ENCODE measurements at regions not wholly inside any gene's neighbourhood (a gene's known extent, or its start where the extent isn't known, plus 50 kb on each side); places are given as distances from the start of the nearest gene placed in this dataset.

GRCh38 chr9:84589542-84589941 is 80.0 kb upstream of the NTRK2 start:
- DNase-seq: no peak

GRCh38 chr9:84590706-84591105 is 78.8 kb upstream of the NTRK2 start:
- DNase-seq: no peak

- DNase-seq: no peak
Observed at GRCh38 chr9:84592918-84593317, 76.6 kb upstream of the NTRK2 start.

GRCh38 chr9:84593352-84593751 is 76.2 kb upstream of the NTRK2 start:
- DNase-seq: no peak

- no peak for DNase-seq
Observed at GRCh38 chr9:84597131-84597530, 72.4 kb upstream of the NTRK2 start.

GRCh38 chr9:84598921-84599636 is 70.5 kb upstream of the NTRK2 start:
- no peak for DNase-seq

- no peak for DNase-seq
Observed at GRCh38 chr9:84600739-84601138, 68.8 kb upstream of the NTRK2 start.

GRCh38 chr9:84604223-84604622 is 65.3 kb upstream of the NTRK2 start:
- no peak for DNase-seq

- DNase-seq: no peak
Observed at GRCh38 chr9:84609779-84610178, 59.8 kb upstream of the NTRK2 start.

- DNase-seq: no peak
Observed at GRCh38 chr9:84613431-84613830, 56.1 kb upstream of the NTRK2 start.

GRCh38 chr9:84615544-84615943 is 54.0 kb upstream of the NTRK2 start:
- DNase-seq: no peak

- no peak for DNase-seq
Observed at GRCh38 chr9:84617411-84618029, 52.0 kb upstream of the NTRK2 start.
